H1 (cell line): ENCODE measurements at regions not wholly inside any gene's neighbourhood (a gene's known extent, or its start where the extent isn't known, plus 50 kb on each side); places are given as distances from the start of the nearest gene placed in this dataset.

Experiments
- CTCF ChIA-PET: fragments of 300-600 bp; sonication (Branson Sonifier 250); formaldehyde crosslinking; loops from one replicate; lab custom pipeline; 2021; ENCODE audit not compliant: partially characterized antibody; lab: Charles Lee
- POLR2A ChIA-PET: fragments of 300-600 bp; sonication (Branson Sonifier 250); formaldehyde crosslinking; loops from one replicate; lab custom pipeline; 2021; ENCODE audit warnings: inconsistent platforms; ENCODE audit not compliant: partially characterized antibody; lab: Charles Lee
- DNase-seq, 2 experiments: peaks; one replicate each; pipeline versions ENCODE4 v3.0.0 to v3.0.0-alpha.2; 2010 to 2022; ENCODE audit warnings: low spot score in 2 of 2, low read depth in 1 of 2, mixed read lengths in 1 of 2
- FAIRE-seq: peaks from 2 replicates; lab custom pipeline; 2011; peaks lifted over from hg19 to GRCh38; lab: Jason Lieb, UNC
- H2AFZ ChIP-seq: 2 replicates; pipeline ENCODE4 v1.8.1; 2012; ENCODE audit warnings: low read length, inconsistent platforms
- H2AK5ac ChIP-seq: 2 replicates; pipeline ENCODE4 v1.6.1; 2013; ENCODE audit warnings: low read depth, low read length
- H2BK120ac ChIP-seq: replicated peaks from 2 replicates; pipeline ENCODE3; 2013; ENCODE audit warnings: low read depth, low read length, inconsistent platforms
- H2BK12ac ChIP-seq: 2 replicates; pipeline ENCODE4 v1.6.1; 2013; ENCODE audit warnings: low read depth, low read length
- H2BK15ac ChIP-seq: 2 replicates; pipeline ENCODE4 v1.6.1; 2013; ENCODE audit warnings: low read length
- H2BK20ac ChIP-seq: 2 replicates; pipeline ENCODE4 v1.6.1; 2013; ENCODE audit warnings: low read length
- H2BK5ac ChIP-seq: 2 replicates; pipeline ENCODE4 v1.6.1; 2013; ENCODE audit warnings: low read depth, low read length
- H3K14ac ChIP-seq: 2 replicates; pipeline ENCODE4 v1.6.1; 2013; ENCODE audit warnings: inconsistent platforms; ENCODE audit not compliant: insufficient read length
- H3K18ac ChIP-seq: 2 replicates; pipeline ENCODE4 v1.6.1; 2013; ENCODE audit warnings: low read length; ENCODE audit errors: extremely low read depth
- H3K23ac ChIP-seq: 2 replicates; pipeline ENCODE4 v1.6.1; 2013; ENCODE audit warnings: inconsistent platforms; ENCODE audit not compliant: insufficient read length
- H3K23me2 ChIP-seq: 2 replicates; pipeline ENCODE4 v1.6.1; 2013; ENCODE audit warnings: low read depth, low read length
- H3K27ac ChIP-seq: 2 replicates; pipeline ENCODE4 v1.6.1; 2011; ENCODE audit warnings: low read depth, low read length, inconsistent platforms
- H3K27me3 ChIP-seq, 4 experiments: replicated peaks in 1 of 4; 1 replicate in 1 of 4; 2 replicates in 3 of 4; pipeline versions ENCODE4 v1.6.1 to v1.8.1; 2011 to 2013; ENCODE audit warnings: low read length in 3 of 4, mild to moderate bottlenecking in 3 of 4, inconsistent platforms in 2 of 4, mixed read lengths in 2 of 4, moderate library complexity in 1 of 4; ENCODE audit not compliant: control insufficient read depth in 3 of 4, insufficient read depth in 3 of 4; ENCODE audit errors: extremely low read depth in 1 of 4
- H3K36me3 ChIP-seq, 4 experiments: 2 replicates each; pipeline versions ENCODE4 v1.6.1 to v1.8.1; 2011 to 2013; ENCODE audit warnings: mild to moderate bottlenecking in 4 of 4, low read length in 3 of 4, moderate library complexity in 2 of 4, control low read depth in 1 of 4, inconsistent platforms in 1 of 4; ENCODE audit not compliant: insufficient read depth in 4 of 4, control insufficient read depth in 2 of 4
- H3K4ac ChIP-seq: replicated peaks from 2 replicates; pipeline ENCODE3; 2013; ENCODE audit warnings: low read length, low read depth, mixed read lengths, inconsistent platforms; ENCODE audit not compliant: insufficient read length
- H3K4me1 ChIP-seq, 4 experiments: replicated peaks in 1 of 4; 1 replicate in 1 of 4; 2 replicates in 3 of 4; pipeline versions ENCODE4 v1.6.1 to v1.8.1; 2011 to 2013; ENCODE audit warnings: low read length in 3 of 4, inconsistent platforms in 2 of 4, mixed read lengths in 1 of 4; ENCODE audit not compliant: insufficient read depth in 4 of 4, control insufficient read depth in 3 of 4
- H3K4me2 ChIP-seq, 2 experiments: 2 replicates each; pipeline versions ENCODE4 v1.6.1 to v1.8.1; 2011 to 2013; ENCODE audit warnings: low read depth in 2 of 2, low read length in 2 of 2, control low read depth in 1 of 2, inconsistent platforms in 1 of 2, mild to moderate bottlenecking in 1 of 2; ENCODE audit not compliant: insufficient read depth in 1 of 2
- H3K4me3 ChIP-seq, 4 experiments: fragments of 200-600, 300-600 bp in 1 of 4; sonication (generic), shearing (Covaris generic), sonication (Bioruptor Twin) in 1 of 4; 2 replicates each; pipeline versions ENCODE4 v1.5.1 to v1.8.1; 2011 to 2016; ENCODE audit warnings: low read length in 4 of 4, low read depth in 3 of 4, control low read depth in 2 of 4, inconsistent platforms in 2 of 4, mild to moderate bottlenecking in 2 of 4, mixed read lengths in 1 of 4, moderate library complexity in 1 of 4; ENCODE audit not compliant: insufficient read depth in 2 of 4; ENCODE audit errors: extremely low read depth in 1 of 4
- H3K56ac ChIP-seq: replicated peaks from 2 replicates; pipeline ENCODE3; 2013; ENCODE audit warnings: low read depth, mild to moderate bottlenecking, mixed read lengths, low read length, inconsistent platforms; ENCODE audit not compliant: insufficient read length
- H3K79me1 ChIP-seq: 2 replicates; pipeline ENCODE4 v1.6.1; 2013; ENCODE audit warnings: low read depth, low read length, control low read depth
- H3K79me2 ChIP-seq, 2 experiments: 2 replicates each; pipeline versions ENCODE4 v1.6.1 to v1.8.1; 2012 to 2013; ENCODE audit warnings: low read length in 2 of 2, mild to moderate bottlenecking in 2 of 2, inconsistent platforms in 1 of 2; ENCODE audit not compliant: insufficient read depth in 2 of 2, control insufficient read depth in 1 of 2
- H3K9ac ChIP-seq, 4 experiments: replicated peaks in 1 of 4; 1 replicate in 1 of 4; 2 replicates in 3 of 4; pipeline versions ENCODE4 v1.6.1 to v1.8.1; 2011 to 2013; ENCODE audit warnings: low read depth in 3 of 4, low read length in 3 of 4, control low read depth in 2 of 4, mild to moderate bottlenecking in 2 of 4, moderate library complexity in 2 of 4, inconsistent platforms in 1 of 4; ENCODE audit errors: extremely low read depth in 1 of 4
- H3K9me3 ChIP-seq, 2 experiments: 2 replicates each; pipeline versions ENCODE4 v1.6.1 to v1.8.1; 2012 to 2013; ENCODE audit warnings: mild to moderate bottlenecking in 2 of 2, moderate library complexity in 2 of 2, control low read depth in 1 of 2, inconsistent platforms in 1 of 2, low read depth in 1 of 2, low read length in 1 of 2, mixed read lengths in 1 of 2; ENCODE audit not compliant: insufficient read depth in 2 of 2
- H4K20me1 ChIP-seq, 2 experiments: replicated peaks in 1 of 2; 2 replicates each; pipeline versions ENCODE3 to v1.8.1; 2011 to 2013; ENCODE audit warnings: inconsistent platforms in 2 of 2, low read length in 2 of 2, mild to moderate bottlenecking in 1 of 2; ENCODE audit not compliant: insufficient read depth in 2 of 2, control insufficient read depth in 1 of 2
- H4K5ac ChIP-seq: 2 replicates; pipeline ENCODE4 v1.6.1; 2013; ENCODE audit warnings: low read length, low read depth, mixed read lengths, inconsistent platforms; ENCODE audit not compliant: insufficient read length
- H4K8ac ChIP-seq: 2 replicates; pipeline ENCODE4 v1.8.0; 2013; ENCODE audit warnings: mild to moderate bottlenecking, moderate library complexity, low read length, inconsistent platforms; ENCODE audit not compliant: insufficient read depth; ENCODE audit errors: extremely low read depth
- H4K91ac ChIP-seq: replicated peaks from 2 replicates; pipeline ENCODE3; 2013; ENCODE audit warnings: low read length, mixed read lengths, inconsistent platforms; ENCODE audit not compliant: insufficient read length
- BCL11A ChIP-seq, 2 experiments: IDR thresholded peaks; one replicate each; pipeline ENCODE4 v1.6.1; 2011; ENCODE audit warnings: low read depth in 2 of 2, low read length in 2 of 2, mild to moderate bottlenecking in 2 of 2
- CREB1 ChIP-seq: IDR thresholded peaks from 2 replicates; pipeline ENCODE4 v1.6.1; 2012; ENCODE audit warnings: inconsistent platforms
- EGR1 ChIP-seq: IDR thresholded peaks from 2 replicates; pipeline ENCODE4 v1.6.1; 2011; ENCODE audit warnings: low read depth, low read length, borderline replicate concordance
- EP300 ChIP-seq, 2 experiments: IDR thresholded peaks; 1 replicate in 1 of 2; 2 replicates in 1 of 2; pipeline ENCODE4 v1.6.1; 2011 to 2012; ENCODE audit warnings: low read depth in 2 of 2, low read length in 2 of 2, mild to moderate bottlenecking in 2 of 2, borderline replicate concordance in 1 of 2, inconsistent platforms in 1 of 2, moderate library complexity in 1 of 2
- GABPA ChIP-seq: IDR thresholded peaks from 2 replicates; pipeline ENCODE4 v1.6.1; 2011; ENCODE audit warnings: mild to moderate bottlenecking, low read length, moderate library complexity, borderline replicate concordance; ENCODE audit not compliant: insufficient read depth
- HDAC2 ChIP-seq, 2 experiments: fragments of 300-600 bp in 1 of 2; sonication (generic) in 1 of 2; IDR thresholded peaks; 2 replicates each; pipeline ENCODE4 v1.6.1; 2011 to 2012; ENCODE audit warnings: low read depth in 2 of 2, low read length in 2 of 2, mild to moderate bottlenecking in 2 of 2, moderate library complexity in 2 of 2, borderline replicate concordance in 1 of 2, inconsistent platforms in 1 of 2
- MAFK ChIP-seq: IDR thresholded peaks from 2 replicates; pipeline ENCODE4 v1.6.1; 2012; ENCODE audit warnings: low read depth, mild to moderate bottlenecking, improper control_type of control experiment, low read length
- POLR2AphosphoS5 ChIP-seq: IDR thresholded peaks from 2 replicates; pipeline ENCODE4 v1.6.1; 2011; ENCODE audit warnings: low read depth, low read length
- RAD21 ChIP-seq, 2 experiments: IDR thresholded peaks in 1 of 2; conservative IDR thresholded peaks in 1 of 2; 2 replicates each; pipeline ENCODE4 v1.6.1; 2011; ENCODE audit warnings: low read depth in 2 of 2, low read length in 2 of 2, improper control_type of control experiment in 1 of 2, inconsistent platforms in 1 of 2, mild to moderate bottlenecking in 1 of 2, moderate library complexity in 1 of 2
- RXRA ChIP-seq: IDR thresholded peaks from 2 replicates; pipeline ENCODE4 v1.6.1; 2011; ENCODE audit warnings: low read depth, mild to moderate bottlenecking, low read length, moderate library complexity; ENCODE audit not compliant: insufficient read depth
- SP4 ChIP-seq: IDR thresholded peaks from 2 replicates; pipeline ENCODE4 v1.6.1; 2012; ENCODE audit warnings: low read length, inconsistent platforms
- SRF ChIP-seq: IDR thresholded peaks from 2 replicates; pipeline ENCODE4 v1.6.1; 2011; ENCODE audit warnings: mild to moderate bottlenecking, low read depth, low read length, moderate library complexity
- TF ChIP-seq, protein P1 (sequence below): IDR thresholded peaks from 2 replicates; pipeline ENCODE4 v1.6.1; 2011; ENCODE audit warnings: low read depth, mild to moderate bottlenecking, low read length; ENCODE audit not compliant: insufficient read depth

DNA sequence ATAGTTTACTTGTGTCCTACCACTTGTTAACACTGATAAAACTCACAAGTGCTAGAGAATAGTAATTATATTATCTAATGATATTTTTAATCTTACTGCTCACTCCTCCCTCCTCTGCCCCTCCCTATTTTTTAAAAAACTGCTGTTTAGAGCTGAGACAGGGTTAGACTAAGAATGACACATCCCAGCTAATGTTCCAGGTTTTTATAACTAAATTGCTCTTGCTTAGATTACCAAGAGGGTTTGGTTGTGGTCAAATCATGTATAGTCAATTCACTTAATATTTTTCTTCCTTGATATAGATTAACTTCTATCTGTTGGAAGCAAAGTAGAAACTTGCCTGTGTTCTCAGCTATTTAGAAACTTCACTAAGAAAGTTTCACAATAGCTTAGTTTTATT, 60.2 kb downstream of the ATOH1 start:
- H3K18ac ChIP-seq, result no peak overlapping the region
- no peak overlapping the region for H2BK12ac ChIP-seq
- CTCF ChIA-PET, result interaction anchor here (0.6 to 1.3 kb wide), 3 partner anchors 13 to 28 kb away, joined by 3 read pairs; no protein-coding TSS in a partner anchor
- no peak overlapping the region for H2BK20ac ChIP-seq
- H2BK120ac ChIP-seq, result no peak overlapping the region
- no peak overlapping the region for H3K4me3 ChIP-seq
- no peak overlapping the region for H2AFZ ChIP-seq
- no peaks in the 10 kb centered on the region for H3K23me2 ChIP-seq
- H4K20me1 ChIP-seq, result no peaks in the 10 kb centered on the region
- H2BK5ac ChIP-seq, result no peak overlapping the region
- DNase-seq (no peak), FAIRE-seq (no peak)
- no peak overlapping the region for H4K5ac ChIP-seq
- H3K14ac ChIP-seq, result no peak overlapping the region
- POLR2A ChIA-PET, result no interaction called here
- no peaks in the 10 kb centered on the region for H3K79me1 ChIP-seq
- H3K23ac ChIP-seq, result no peak overlapping the region
- no peaks in the 10 kb centered on the region for H3K9me3 ChIP-seq
- H2BK15ac ChIP-seq, result no peak overlapping the region
- H4K91ac ChIP-seq, result no peak overlapping the region
- H3K56ac ChIP-seq, result no peak overlapping the region
- H4K8ac ChIP-seq, result no peak overlapping the region
- H3K27ac ChIP-seq, result no peak overlapping the region
- H3K4me2 ChIP-seq, result no peak overlapping the region
- no peak overlapping the region for H3K9ac ChIP-seq
- no peak overlapping the region for H3K4ac ChIP-seq
- no peak overlapping the region for H2AK5ac ChIP-seq
- no peaks in the 10 kb centered on the region for H3K4me1 ChIP-seq
- H3K79me2 ChIP-seq, result no peaks in the 10 kb centered on the region
- no peaks in the 10 kb centered on the region for H3K27me3 ChIP-seq
- H3K36me3 ChIP-seq, result no peaks in the 10 kb centered on the region
- TF ChIP-seq HDAC2 (IDR thresholded peaks at IDR 0.05; ENCODE audit: borderline replicate concordance in 1 of 2, low read depth in 2 of 2, low read length in 2 of 2), result no peak
- TF ChIP-seq EGR1, result no peak
- TF ChIP-seq SRF, result no peak
- TF ChIP-seq RXRA, result no peak
- no peak for TF ChIP-seq SP4
- TF ChIP-seq, protein P1, sequence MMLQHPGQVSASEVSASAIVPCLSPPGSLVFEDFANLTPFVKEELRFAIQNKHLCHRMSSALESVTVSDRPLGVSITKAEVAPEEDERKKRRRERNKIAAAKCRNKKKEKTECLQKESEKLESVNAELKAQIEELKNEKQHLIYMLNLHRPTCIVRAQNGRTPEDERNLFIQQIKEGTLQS, result no peak
- TF ChIP-seq BCL11A (IDR thresholded peaks at IDR 0.05; ENCODE audit: low read depth in 2 of 2, low read length in 2 of 2), result no peak
- no peak for TF ChIP-seq MAFK
- TF ChIP-seq RAD21 (IDR thresholded peaks at IDR 0.05 in 1 of 2, conservative IDR thresholded peaks at IDR 0.05 in 1 of 2; ENCODE audit: low read depth in 2 of 2, low read length in 2 of 2), result no peak
- no peak for TF ChIP-seq EP300 (IDR thresholded peaks at IDR 0.05; ENCODE audit: borderline replicate concordance in 1 of 2, low read depth in 2 of 2, low read length in 2 of 2)
- no peak for TF ChIP-seq CREB1
- TF ChIP-seq POLR2AphosphoS5, result no peak
- no peak for TF ChIP-seq GABPA
